ENCODE measurements at regions not wholly inside any gene's neighbourhood (a gene's known extent, or its start where the extent isn't known, plus 50 kb on each side); places are given as distances from the start of the nearest gene placed in this dataset.

DNA sequence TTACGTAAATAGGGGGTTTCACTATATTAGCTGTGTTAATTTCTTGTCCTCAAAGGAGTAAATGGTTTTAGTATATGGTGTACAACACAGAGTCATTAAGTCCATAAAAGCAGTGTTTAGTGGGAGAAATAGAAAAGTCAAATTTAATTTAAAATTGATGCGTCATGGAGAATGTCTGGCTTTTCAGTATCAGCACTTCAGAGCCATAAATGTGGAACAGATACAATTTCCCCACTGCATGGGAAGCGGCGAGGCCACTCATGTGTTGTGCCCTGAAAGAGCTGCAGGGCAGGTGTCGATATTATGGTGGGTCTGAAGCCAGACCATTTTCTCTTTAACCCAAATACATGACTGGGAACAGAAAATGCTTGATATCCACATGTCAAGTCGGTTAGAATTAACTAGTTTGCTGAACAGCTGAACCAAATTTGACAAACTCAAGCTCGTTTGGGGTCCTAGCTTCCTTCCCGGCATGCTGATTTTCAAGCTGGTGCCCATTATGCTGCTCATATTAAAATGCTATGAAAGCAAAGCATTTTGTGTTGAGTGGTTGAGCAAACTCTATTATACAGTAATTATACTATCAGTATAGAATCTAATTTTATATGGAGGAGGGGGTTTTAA, 364.6 kb upstream of the TBL1XR1 start:
- Mint-ChIP-seq H3K9me3 (no peaks in the 10 kb centered on the region), H3K4me1 (no peaks in the 10 kb centered on the region), H3K27ac (no peak overlapping the region), H3K27me3 (no peaks in the 10 kb centered on the region), H3K4me3 (no peak overlapping the region), H3K36me3 (ENCODE audit: low read depth) (no peaks in the 10 kb centered on the region)
- CTCF ChIA-PET = no interaction called here
- POLR2A ChIA-PET = no interaction called here
- DNase-seq = no peak

DNA sequence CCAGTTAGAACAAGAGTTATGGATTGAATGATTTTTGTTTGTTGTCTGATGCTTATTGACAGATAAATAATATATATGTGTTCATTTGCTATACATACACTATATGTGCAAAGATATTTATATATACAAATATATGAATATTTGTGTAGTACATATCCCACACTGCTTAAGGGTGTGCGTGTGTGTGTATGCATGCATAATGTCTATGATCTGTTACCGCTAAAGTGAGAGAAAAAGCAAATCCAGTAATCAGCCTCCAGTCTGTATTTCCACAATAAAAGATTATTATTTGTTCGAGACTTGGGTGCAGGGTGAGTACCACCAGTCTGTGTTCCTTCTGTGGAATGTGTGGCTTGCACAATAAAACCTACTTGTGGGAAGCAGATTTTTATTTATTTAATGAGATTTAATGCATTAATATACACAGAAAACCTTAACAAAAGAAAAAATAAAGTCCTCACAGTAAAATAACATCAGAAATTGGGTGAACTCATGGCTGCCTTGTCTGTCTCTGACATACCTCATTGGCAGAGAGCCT, 366.0 kb upstream of the TBL1XR1 start:
- no peak for DNase-seq
- Mint-ChIP-seq H3K9me3 (no peaks in the 10 kb centered on the region), H3K4me1 (no peaks in the 10 kb centered on the region), H3K27ac (no peak overlapping the region), H3K36me3 (ENCODE audit: low read depth) (no peaks in the 10 kb centered on the region), H3K4me3 (no peak overlapping the region), H3K27me3 (no peaks in the 10 kb centered on the region)
- POLR2A ChIA-PET = no interaction called here
- CTCF ChIA-PET = no interaction called here

DNA sequence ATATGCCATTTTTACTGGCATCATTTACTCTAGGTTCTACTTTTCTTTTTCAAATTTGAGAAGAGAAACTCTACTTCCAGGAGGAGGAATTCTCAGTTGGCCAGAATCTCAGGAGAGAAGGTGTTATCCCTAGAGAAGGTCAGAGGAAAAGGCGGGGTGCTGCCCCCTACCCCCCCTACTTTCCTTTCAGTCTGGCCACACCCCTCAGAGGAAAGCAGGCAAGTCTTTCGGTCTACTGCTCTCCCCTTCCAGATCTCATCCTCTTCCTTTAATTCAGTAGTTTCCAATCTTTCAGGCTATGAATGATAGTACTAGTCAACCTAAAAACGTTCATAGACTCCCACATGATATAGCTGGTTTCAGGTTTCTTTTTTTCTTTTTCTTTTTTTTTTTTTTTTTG, 366.5 kb upstream of the TBL1XR1 start:
- ChIA-PET CTCF (no interaction called here), POLR2A (no interaction called here)
- Mint-ChIP-seq H3K9me3 (no peaks in the 10 kb centered on the region), H3K27me3 (no peaks in the 10 kb centered on the region), H3K4me3 (no peak overlapping the region), H3K36me3 (ENCODE audit: low read depth) (no peaks in the 10 kb centered on the region), H3K27ac (no peak overlapping the region), H3K4me1 (no peaks in the 10 kb centered on the region)
- no peak for DNase-seq

DNA sequence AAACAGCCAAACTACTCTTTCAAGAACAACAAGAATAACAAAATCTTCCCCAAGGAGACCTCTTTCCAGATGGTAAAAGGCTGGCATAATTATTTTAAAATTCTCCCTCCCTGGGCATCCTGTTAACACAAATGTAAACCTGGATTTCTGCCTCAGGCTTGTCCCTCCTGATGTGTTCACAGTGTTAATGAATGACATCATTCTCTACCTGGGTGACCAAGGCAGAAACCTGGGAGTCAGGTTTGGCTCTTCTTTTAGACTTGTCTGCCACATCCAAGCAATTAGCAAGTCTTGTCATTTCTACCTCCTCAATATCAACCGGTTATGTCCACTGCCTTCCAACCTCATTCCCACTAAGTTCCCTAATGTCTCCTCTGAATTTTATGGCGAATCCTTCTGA, 368.7 kb upstream of the TBL1XR1 start:
- ChIA-PET CTCF (no interaction called here), POLR2A (no interaction called here)
- H3K4me3 Mint-ChIP-seq = no peak overlapping the region
- no peaks in the 10 kb centered on the region for H3K27me3 Mint-ChIP-seq
- DNase-seq = no peak
- no peaks in the 10 kb centered on the region for H3K36me3 Mint-ChIP-seq (ENCODE audit: low read depth)
- no peaks in the 10 kb centered on the region for H3K9me3 Mint-ChIP-seq
- no peak overlapping the region for H3K27ac Mint-ChIP-seq
- H3K4me1 Mint-ChIP-seq = no peaks in the 10 kb centered on the region

DNA sequence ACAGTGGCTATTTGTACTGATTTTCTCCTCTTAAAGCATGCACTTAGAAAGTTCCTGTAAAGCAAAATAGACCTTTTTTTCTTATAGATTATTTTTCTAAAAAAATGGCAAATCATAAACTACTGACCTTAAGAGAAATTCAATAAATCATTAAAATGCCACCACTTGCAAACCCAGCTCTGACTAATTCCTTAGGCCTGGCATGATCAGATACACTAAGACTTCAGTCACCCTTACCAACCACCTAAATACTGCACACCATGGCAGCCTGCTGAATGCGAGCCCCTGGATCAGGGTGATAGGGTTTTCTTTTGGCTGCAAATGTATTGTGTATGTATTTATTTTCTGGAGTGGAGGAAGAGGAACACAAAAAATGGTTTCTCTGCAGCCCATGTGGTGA, 370.6 kb upstream of the TBL1XR1 start:
- H3K27me3 Mint-ChIP-seq = no peaks in the 10 kb centered on the region
- H3K9me3 Mint-ChIP-seq = no peaks in the 10 kb centered on the region
- H3K36me3 Mint-ChIP-seq (ENCODE audit: low read depth) = no peaks in the 10 kb centered on the region
- H3K4me1 Mint-ChIP-seq = no peaks in the 10 kb centered on the region
- H3K4me3 Mint-ChIP-seq = no peak overlapping the region
- POLR2A ChIA-PET = no interaction called here
- DNase-seq = no peak
- H3K27ac Mint-ChIP-seq = no peak overlapping the region
- CTCF ChIA-PET = no interaction called here

DNA sequence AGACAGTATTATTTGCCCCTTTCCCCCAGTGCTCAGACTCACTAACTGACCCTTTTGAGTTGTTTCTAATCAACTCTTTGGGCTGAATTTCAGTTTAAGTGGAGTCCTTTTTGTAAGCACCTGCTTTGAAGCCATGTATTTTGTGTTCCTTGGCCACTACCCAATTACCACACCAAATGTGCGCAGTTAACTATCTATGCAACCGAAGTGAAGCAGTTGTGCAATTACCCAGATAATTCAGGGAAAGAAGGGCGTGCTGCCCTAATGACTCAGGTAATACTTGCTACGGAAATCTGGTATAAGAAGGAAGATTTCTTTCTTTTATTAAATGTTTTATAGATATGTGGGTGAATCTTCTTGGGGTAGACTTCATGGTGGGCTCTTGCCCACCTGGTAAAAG, 371.9 kb upstream of the TBL1XR1 start:
- no peak for DNase-seq
- ChIA-PET CTCF (no interaction called here), POLR2A (no interaction called here)
- Mint-ChIP-seq H3K36me3 (ENCODE audit: low read depth) (no peaks in the 10 kb centered on the region), H3K9me3 (no peaks in the 10 kb centered on the region), H3K27ac (no peak overlapping the region), H3K27me3 (no peaks in the 10 kb centered on the region), H3K4me3 (no peak overlapping the region), H3K4me1 (no peaks in the 10 kb centered on the region)

DNA sequence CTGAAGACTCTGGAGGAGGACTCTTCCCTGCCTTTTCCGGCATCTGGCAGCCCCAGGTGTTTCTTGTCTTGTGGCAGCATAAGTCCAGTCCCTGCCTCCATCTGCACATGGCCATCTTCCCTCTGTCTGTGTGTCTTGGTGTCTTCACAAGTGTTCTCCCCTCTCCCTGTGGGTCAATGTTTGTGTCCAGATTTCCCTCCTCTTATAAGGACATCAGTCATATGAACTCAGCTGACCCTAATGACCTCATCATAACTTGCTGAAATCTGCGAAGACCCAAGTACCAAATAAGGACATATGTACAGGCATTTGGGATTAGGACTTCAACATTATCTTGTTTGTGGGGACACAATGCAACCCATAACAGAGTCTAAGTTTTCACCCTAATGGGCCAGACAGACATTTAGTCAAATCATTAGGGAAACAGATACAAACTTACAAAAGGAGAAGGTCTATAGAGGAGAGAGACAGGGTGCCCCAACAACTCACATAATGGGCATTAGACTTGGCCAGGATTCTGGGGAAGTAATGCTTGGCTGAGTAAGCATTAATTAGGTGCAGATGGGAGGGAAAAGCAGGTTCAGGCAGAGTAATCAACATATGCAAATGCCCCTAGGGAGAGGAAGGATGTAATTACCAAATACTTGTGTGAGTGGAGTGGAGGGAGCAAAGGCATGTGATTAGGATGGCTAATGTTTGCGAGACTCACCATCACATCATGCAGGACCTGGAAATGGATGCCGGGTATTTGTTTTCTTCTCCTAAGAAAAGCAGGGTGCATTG, 372.8 kb upstream of the TBL1XR1 start:
- H3K27ac Mint-ChIP-seq = no peak overlapping the region
- H3K9me3 Mint-ChIP-seq = no peaks in the 10 kb centered on the region
- H3K27me3 Mint-ChIP-seq = no peaks in the 10 kb centered on the region
- H3K4me3 Mint-ChIP-seq = no peak overlapping the region
- ChIA-PET POLR2A (no interaction called here), CTCF (no interaction called here)
- H3K36me3 Mint-ChIP-seq (ENCODE audit: low read depth) = no peaks in the 10 kb centered on the region
- no peak for DNase-seq
- H3K4me1 Mint-ChIP-seq = no peaks in the 10 kb centered on the region

DNA sequence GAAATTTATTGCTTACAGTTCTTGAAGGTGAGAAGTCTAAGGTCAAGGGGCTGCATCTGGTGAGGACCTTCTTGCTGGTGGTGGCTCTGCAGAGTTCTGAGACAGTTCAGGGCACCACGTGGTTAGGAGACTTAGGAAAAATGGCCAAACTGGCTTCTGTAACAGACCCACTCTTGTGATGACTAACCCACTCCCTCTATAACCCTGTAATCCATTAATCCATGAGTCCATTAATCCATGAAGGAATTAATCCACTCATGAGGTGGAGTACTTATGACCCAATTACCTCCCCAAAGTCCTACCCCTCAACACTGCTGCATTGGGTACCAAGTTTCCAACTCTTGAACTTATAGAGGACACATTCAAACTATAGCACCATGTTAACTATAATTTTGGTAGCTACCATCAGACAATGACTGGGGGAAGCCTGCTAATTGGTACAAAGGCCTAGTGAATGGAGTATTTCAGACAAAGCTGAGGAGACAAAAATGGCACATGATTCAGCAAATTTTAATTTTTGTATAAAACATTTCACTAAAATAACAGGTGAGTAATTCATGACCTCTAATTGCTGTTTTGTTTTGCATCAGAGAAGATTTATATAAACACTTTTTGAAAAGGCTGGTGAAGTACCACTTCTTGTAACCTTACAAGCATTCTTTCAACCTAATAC, 374.1 kb upstream of the TBL1XR1 start:
- no peaks in the 10 kb centered on the region for H3K36me3 Mint-ChIP-seq (ENCODE audit: low read depth)
- POLR2A ChIA-PET = no interaction called here

DNA sequence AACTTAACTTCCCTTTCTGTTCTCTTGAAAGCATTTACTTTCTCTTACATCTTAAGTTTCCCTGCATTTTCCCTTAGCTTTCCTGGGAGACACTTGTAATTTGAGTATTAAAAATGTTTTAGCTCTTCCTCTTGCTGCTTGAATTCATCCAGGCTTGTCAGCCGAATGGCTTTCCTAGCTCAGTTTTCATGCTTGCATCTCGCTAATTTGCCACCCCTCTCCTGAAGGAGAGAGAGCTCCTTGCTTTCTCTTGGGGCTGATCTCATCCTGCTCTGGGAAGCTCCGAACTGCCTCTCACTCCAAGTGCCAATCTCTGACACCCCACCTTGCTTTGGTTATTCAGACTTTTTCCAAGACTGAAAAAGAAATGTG, 374.6 kb upstream of the TBL1XR1 start:
- POLR2A ChIA-PET = no interaction called here
- DNase-seq = no peak
- H3K36me3 Mint-ChIP-seq (ENCODE audit: low read depth) = no peaks in the 10 kb centered on the region
- H3K27ac Mint-ChIP-seq = no peak overlapping the region
- H3K27me3 Mint-ChIP-seq = no peaks in the 10 kb centered on the region
- H3K4me3 Mint-ChIP-seq = no peak overlapping the region
- no peaks in the 10 kb centered on the region for H3K9me3 Mint-ChIP-seq
- no peaks in the 10 kb centered on the region for H3K4me1 Mint-ChIP-seq
- CTCF ChIA-PET = no interaction called here

More for the DNA sequence above, 374.1 kb upstream of the TBL1XR1 start:
- H3K27ac Mint-ChIP-seq = no peak overlapping the region
- CTCF ChIA-PET = no interaction called here
- no peaks in the 10 kb centered on the region for H3K9me3 Mint-ChIP-seq
- no peak for DNase-seq
- no peak overlapping the region for H3K4me3 Mint-ChIP-seq
- no peaks in the 10 kb centered on the region for H3K4me1 Mint-ChIP-seq
- no peaks in the 10 kb centered on the region for H3K27me3 Mint-ChIP-seq

DNA sequence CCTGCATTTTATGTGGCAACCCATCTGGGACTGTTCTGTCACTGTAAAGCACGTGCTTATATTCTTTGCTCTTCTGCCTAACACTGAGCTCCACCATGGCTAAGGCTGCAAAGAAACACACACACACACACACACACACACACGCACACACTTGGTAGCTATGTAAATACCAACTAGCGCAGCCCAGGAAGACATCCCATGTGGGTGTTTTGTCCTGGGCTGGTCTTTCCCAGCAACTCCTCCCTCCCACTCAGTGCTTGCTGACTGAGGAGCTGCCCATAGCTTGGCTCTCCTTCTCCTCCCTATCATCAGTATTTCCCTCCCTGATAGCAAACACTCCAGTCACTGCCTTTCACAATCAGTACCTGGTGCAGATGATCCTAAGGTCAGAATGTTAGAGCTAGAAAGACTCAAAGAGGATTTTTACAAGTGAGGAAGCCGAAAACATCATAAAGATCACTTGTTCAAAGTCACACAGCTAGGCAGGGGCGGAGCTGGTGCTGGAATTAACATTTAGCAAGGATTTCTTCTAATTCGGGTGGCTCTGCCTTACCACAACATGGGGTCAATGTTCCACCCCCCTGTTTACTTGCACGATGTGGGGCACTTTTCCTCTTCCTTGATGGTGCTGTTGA, 377.1 kb upstream of the TBL1XR1 start:
- H3K9me3 Mint-ChIP-seq = peaks cover 2% of the 10 kb centered on the region
- DNase-seq = no peak
- ChIA-PET CTCF (interaction anchor here (0.6 to 0.7 kb wide), 2 partner anchors 14 to 1155 kb away, joined by 3 to 4 read pairs; no protein-coding TSS in a partner anchor), POLR2A (no interaction called here)
- H3K27me3 Mint-ChIP-seq = no peaks in the 10 kb centered on the region
- no peak overlapping the region for H3K27ac Mint-ChIP-seq
- H3K4me1 Mint-ChIP-seq = no peaks in the 10 kb centered on the region
- no peak overlapping the region for H3K4me3 Mint-ChIP-seq
- H3K36me3 Mint-ChIP-seq (ENCODE audit: low read depth) = peaks cover 4% of the 10 kb centered on the region

DNA sequence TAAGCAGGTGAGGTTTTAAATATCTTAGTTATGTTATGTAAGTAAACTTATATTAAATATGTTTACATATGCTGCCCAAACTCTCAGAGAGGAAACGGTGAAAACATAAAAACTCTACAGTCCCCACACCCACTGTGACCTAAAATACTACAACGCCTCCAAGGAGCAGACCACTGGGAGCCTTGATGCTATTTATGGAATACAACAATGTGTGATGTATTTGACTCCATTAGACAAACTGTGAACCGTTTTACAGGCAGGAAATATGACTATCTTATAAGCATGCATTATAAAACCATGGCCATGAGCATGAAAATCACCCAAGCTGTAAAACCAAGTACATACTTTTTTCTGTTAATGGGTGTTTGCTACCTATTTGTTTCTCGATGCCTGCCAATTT, 379.5 kb upstream of the TBL1XR1 start:
- Mint-ChIP-seq H3K9me3 (peaks cover 2% of the 10 kb centered on the region), H3K4me3 (no peak overlapping the region), H3K36me3 (ENCODE audit: low read depth) (peaks cover 6% of the 10 kb centered on the region), H3K27ac (no peak overlapping the region), H3K27me3 (no peaks in the 10 kb centered on the region), H3K4me1 (no peaks in the 10 kb centered on the region)
- no peak for DNase-seq
- ChIA-PET POLR2A (no interaction called here), CTCF (no interaction called here)

DNA sequence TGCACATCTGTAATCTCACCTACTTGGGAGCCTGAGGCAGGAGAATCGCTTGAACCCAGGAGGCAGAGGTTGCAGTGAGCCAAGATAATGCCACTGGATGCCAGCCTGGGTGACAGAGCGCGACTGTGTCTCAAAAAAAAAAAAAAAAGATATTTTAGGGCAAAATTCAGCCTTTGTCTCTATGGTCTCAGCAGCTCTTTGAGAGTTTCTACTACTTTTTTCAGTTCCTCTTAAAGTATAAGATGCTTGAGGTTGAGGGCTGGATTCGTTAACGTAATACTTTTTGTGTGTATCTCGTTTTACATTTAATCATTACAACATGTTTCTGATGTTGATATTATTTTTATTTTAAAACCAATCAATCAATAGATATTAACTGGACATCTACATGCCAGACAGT, 381.2 kb upstream of the TBL1XR1 start:
- peaks cover 6% of the 10 kb centered on the region for H3K36me3 Mint-ChIP-seq (ENCODE audit: low read depth)

DNA sequence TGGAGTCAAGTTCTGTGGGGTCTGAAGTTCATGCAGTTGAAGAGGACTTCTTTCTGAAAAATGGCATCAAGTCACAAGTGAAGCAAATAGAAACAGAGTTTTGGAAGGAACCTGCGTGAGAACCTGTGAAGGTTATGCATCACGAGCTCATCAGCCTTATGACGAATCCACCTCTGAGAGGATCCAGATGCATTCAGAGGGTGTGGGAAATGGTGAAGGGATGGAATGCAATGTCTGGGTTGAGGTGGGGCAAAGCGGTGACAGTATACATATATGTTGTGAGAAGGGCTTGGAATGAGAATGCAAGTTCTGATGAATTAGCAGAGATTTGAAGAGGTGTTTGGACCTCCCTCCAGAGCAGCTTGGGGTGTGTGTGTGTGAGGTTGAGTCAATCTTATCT, 382.1 kb upstream of the TBL1XR1 start:
- Mint-ChIP-seq H3K4me1 (no peaks in the 10 kb centered on the region), H3K27ac (no peak overlapping the region), H3K27me3 (no peaks in the 10 kb centered on the region), H3K36me3 (ENCODE audit: low read depth) (peaks cover 6% of the 10 kb centered on the region), H3K4me3 (no peak overlapping the region), H3K9me3 (peaks cover 2% of the 10 kb centered on the region)
- ChIA-PET POLR2A (interaction anchor here (0.6 kb wide), 1 partner anchor 40 kb away, joined by 3 read pairs; no protein-coding TSS in a partner anchor), CTCF (no interaction called here)
- no peak for DNase-seq

More for the DNA sequence above, 381.2 kb upstream of the TBL1XR1 start:
- Mint-ChIP-seq H3K4me1 (no peaks in the 10 kb centered on the region), H3K4me3 (no peak overlapping the region), H3K9me3 (peaks cover 2% of the 10 kb centered on the region), H3K27me3 (no peaks in the 10 kb centered on the region), H3K27ac (no peak overlapping the region)
- ChIA-PET CTCF (no interaction called here), POLR2A (no interaction called here)
- no peak for DNase-seq
